CD4-positive, alpha-beta T cell (primary cell): ENCODE measurements at regions not wholly inside any gene's neighbourhood (a gene's known extent, or its start where the extent isn't known, plus 50 kb on each side); places are given as distances from the start of the nearest gene placed in this dataset.

Experiments
- ATAC-seq: fragments of 200-7000 bp; cut with Tn5 transposase; one replicate; pipeline ENCODE4 v1.10.0; 2022; ENCODE audit warnings: mild to moderate bottlenecking; ENCODE audit not compliant: poor library complexity
- CTCF ChIA-PET: fragments of 350-600 bp; sonication (Branson Sonifier 250); formaldehyde crosslinking; loops from one replicate; lab custom pipeline; 2021; ENCODE audit warnings: antibody characterized with exemption, inconsistent platforms; lab: Charles Lee
- POLR2A ChIA-PET: fragments of 350-600 bp; sonication (Branson Sonifier 250); formaldehyde crosslinking; loops from one replicate; lab custom pipeline; 2021; ENCODE audit warnings: antibody characterized with exemption, inconsistent platforms; lab: Charles Lee
- DNase-seq, 14 experiments: peaks; one replicate each; pipeline ENCODE4 v3.0.0-alpha.2; 2013 to 2020; ENCODE audit warnings: mixed read lengths in 2 of 14
- H3K27ac ChIP-seq, 2 donors: one replicate each; pipeline versions ENCODE4 v1.5.1 to v1.7.0; 2013; ENCODE audit warnings: low read length in 2 of 2, low read depth in 1 of 2, mild to moderate bottlenecking in 1 of 2
- H3K27me3 ChIP-seq, 2 experiments: 1 replicate in 1 of 2; 2 replicates in 1 of 2; pipeline versions ENCODE4 v1.6.1 to v1.7.0; 2013; ENCODE audit warnings: low read length in 2 of 2, control low read depth in 1 of 2, mild to moderate bottlenecking in 1 of 2, moderate library complexity in 1 of 2; ENCODE audit not compliant: insufficient read depth in 2 of 2, control insufficient read depth in 1 of 2
- H3K36me3 ChIP-seq: one replicate; pipeline ENCODE4 v1.6.1; 2013; ENCODE audit warnings: low read length, control low read depth; ENCODE audit not compliant: insufficient read depth
- H3K4me1 ChIP-seq: one replicate; pipeline ENCODE4 v1.6.1; 2013; ENCODE audit warnings: low read length, control low read depth; ENCODE audit not compliant: insufficient read depth
- H3K4me3 ChIP-seq: one replicate; pipeline ENCODE4 v1.5.1; 2013; ENCODE audit warnings: mild to moderate bottlenecking, low read length, moderate library complexity
- H3K9me3 ChIP-seq, 2 experiments: 1 replicate in 1 of 2; 2 replicates in 1 of 2; pipeline versions ENCODE4 v1.6.1 to v1.7.0; 2013; ENCODE audit warnings: low read length in 2 of 2, mild to moderate bottlenecking in 2 of 2, control low read depth in 1 of 2, moderate library complexity in 1 of 2; ENCODE audit not compliant: control insufficient read depth in 1 of 2, insufficient read depth in 1 of 2
- H3K27ac Mint-ChIP-seq: one replicate; pipeline ENCODE4 v1.8.0; 2020; ENCODE audit warnings: mixed read lengths
- H3K27me3 Mint-ChIP-seq: one replicate; pipeline ENCODE4 v1.8.0; 2021; ENCODE audit warnings: mixed read lengths
- H3K36me3 Mint-ChIP-seq: one replicate; pipeline ENCODE4 v1.8.0; 2021; ENCODE audit warnings: low read depth, mixed read lengths
- H3K4me1 Mint-ChIP-seq: one replicate; pipeline ENCODE4 v1.8.0; 2021; ENCODE audit warnings: low read depth, mixed read lengths
- H3K4me3 Mint-ChIP-seq: one replicate; pipeline ENCODE4 v1.8.0; 2020; ENCODE audit warnings: mild to moderate bottlenecking, mixed read lengths
- H3K9me3 Mint-ChIP-seq: one replicate; pipeline ENCODE4 v1.8.0; 2020; ENCODE audit warnings: mixed read lengths
- intact Hi-C, 2 experiments: fragments of 100-400 bp; cut with DNase I in 1 of 2; cut with micrococcal nuclease in 1 of 2; formaldehyde crosslinking; loops; one replicate each; pipeline versions ENCODE4 v1.15.1 to v1.9.0; 2023 to 2025; cut with DNase I, micrococcal nuclease
- TF ChIP-seq, protein P1 (sequence below): fragments of 200-600 bp; IDR thresholded peaks from one replicate; pipeline ENCODE4 v1.8.0; 2022; ENCODE audit warnings: antibody characterized with exemption, mild to moderate bottlenecking

DNA sequence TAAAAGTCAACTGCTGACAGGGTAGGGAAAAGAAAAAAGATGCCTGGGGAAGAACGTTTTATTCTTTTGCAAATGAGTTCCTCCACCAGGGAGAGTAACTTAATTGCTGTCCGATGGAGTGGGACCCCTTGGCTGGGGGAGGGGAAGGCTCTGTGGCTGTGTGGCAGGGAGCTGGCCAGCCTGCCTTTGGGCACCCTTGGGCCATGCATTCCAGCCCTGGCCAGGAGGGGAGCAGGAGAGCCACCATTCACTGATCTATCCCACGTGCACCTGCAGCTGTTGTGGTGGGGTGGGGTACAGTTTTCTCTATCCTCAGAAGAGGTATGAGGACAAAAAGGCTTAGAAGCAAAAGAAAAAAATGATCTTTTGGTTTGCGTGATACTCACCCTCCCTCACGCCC, 116.9 kb downstream of the KCNK1 start:
- H3K9me3 Mint-ChIP-seq = no peaks in the 10 kb centered on the region
- ATAC-seq = no peak
- H3K4me1 ChIP-seq = no peaks in the 10 kb centered on the region
- no peaks in the 10 kb centered on the region for H3K9me3 ChIP-seq
- H3K36me3 ChIP-seq = no peaks in the 10 kb centered on the region
- no peaks in the 10 kb centered on the region for H3K36me3 Mint-ChIP-seq
- TF ChIP-seq, protein P1, sequence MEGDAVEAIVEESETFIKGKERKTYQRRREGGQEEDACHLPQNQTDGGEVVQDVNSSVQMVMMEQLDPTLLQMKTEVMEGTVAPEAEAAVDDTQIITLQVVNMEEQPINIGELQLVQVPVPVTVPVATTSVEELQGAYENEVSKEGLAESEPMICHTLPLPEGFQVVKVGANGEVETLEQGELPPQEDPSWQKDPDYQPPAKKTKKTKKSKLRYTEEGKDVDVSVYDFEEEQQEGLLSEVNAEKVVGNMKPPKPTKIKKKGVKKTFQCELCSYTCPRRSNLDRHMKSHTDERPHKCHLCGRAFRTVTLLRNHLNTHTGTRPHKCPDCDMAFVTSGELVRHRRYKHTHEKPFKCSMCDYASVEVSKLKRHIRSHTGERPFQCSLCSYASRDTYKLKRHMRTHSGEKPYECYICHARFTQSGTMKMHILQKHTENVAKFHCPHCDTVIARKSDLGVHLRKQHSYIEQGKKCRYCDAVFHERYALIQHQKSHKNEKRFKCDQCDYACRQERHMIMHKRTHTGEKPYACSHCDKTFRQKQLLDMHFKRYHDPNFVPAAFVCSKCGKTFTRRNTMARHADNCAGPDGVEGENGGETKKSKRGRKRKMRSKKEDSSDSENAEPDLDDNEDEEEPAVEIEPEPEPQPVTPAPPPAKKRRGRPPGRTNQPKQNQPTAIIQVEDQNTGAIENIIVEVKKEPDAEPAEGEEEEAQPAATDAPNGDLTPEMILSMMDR = no peak
- intact Hi-C loops = no loop called here
- ChIA-PET CTCF (no interaction called here), POLR2A (no interaction called here)
- no peak for DNase-seq
- H3K27ac ChIP-seq = no peak overlapping the region
- H3K4me3 Mint-ChIP-seq = no peak overlapping the region
- H3K27me3 ChIP-seq = no peaks in the 10 kb centered on the region
- H3K4me3 ChIP-seq = no peak overlapping the region
- H3K4me1 Mint-ChIP-seq = no peaks in the 10 kb centered on the region
- H3K27ac Mint-ChIP-seq = no peak overlapping the region
- peaks cover 4% of the 10 kb centered on the region for H3K27me3 Mint-ChIP-seq

DNA sequence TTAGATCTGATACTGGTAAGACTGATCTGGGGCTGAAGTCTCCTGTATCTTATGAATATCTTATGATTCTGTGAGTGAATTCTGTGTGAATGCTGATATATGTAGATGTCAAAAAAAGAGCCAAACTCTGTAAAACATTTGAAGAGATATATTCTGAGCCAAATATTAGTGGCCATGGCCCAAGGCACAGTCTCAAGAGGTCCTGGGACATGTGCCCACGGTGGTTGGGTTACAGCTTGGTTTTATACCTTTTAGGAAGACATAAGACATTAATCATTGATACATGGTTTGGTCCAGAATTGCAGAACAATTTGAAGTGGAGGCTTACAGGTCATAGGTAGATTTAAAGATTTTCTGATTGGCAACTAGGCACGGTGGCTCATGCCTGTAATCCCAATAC, 118.3 kb downstream of the KCNK1 start:
- Histone ChIP-seq H3K9me3 (no peaks in the 10 kb centered on the region), H3K4me1 (no peaks in the 10 kb centered on the region), H3K4me3 (no peak overlapping the region), H3K27me3 (no peaks in the 10 kb centered on the region), H3K36me3 (no peaks in the 10 kb centered on the region), H3K27ac (no peak overlapping the region)
- ChIA-PET POLR2A (no interaction called here), CTCF (no interaction called here)
- ATAC-seq (no peak), DNase-seq (no peak)
- Mint-ChIP-seq H3K4me3 (no peak overlapping the region), H3K4me1 (no peaks in the 10 kb centered on the region), H3K27me3 (peaks cover 4% of the 10 kb centered on the region), H3K36me3 (no peaks in the 10 kb centered on the region), H3K27ac (no peak overlapping the region), H3K9me3 (no peaks in the 10 kb centered on the region)
- intact Hi-C loops = no loop called here
- TF ChIP-seq, protein P1 = no peak

DNA sequence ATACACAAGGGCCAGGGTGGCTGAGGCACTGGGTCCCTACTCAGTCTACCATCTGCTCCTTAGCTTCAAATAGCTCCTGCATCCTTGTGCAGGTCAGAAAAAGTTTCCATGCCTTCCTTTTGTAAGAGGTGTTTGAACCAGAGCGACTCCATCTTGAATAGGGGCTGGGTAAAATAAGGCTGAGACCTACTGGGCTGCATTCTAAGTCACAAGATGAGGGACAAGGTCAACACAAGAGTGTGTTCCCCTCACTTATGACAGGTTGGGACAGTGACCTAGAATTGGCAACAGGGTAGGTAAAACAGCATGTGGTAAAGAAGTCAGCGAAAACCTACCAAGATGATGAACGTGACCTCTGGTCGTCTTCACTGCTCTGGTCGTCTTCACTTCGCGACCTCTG, 120.5 kb downstream of the KCNK1 start:
- Histone ChIP-seq H3K4me3 (no peak overlapping the region), H3K4me1 (no peaks in the 10 kb centered on the region), H3K27ac (no peak overlapping the region), H3K9me3 (no peaks in the 10 kb centered on the region), H3K36me3 (no peaks in the 10 kb centered on the region), H3K27me3 (no peaks in the 10 kb centered on the region)
- no peak for DNase-seq
- ChIA-PET CTCF (interaction anchor here (0.5 kb wide), 1 partner anchor 856 kb away, joined by 3 read pairs; no protein-coding TSS in a partner anchor), POLR2A (no interaction called here)
- Mint-ChIP-seq H3K4me3 (no peak overlapping the region), H3K36me3 (no peaks in the 10 kb centered on the region), H3K27me3 (peaks cover 4% of the 10 kb centered on the region), H3K4me1 (no peaks in the 10 kb centered on the region), H3K27ac (no peak overlapping the region), H3K9me3 (no peaks in the 10 kb centered on the region)
- TF ChIP-seq, protein P1 = no peak
- intact Hi-C loops = no loop called here
- ATAC-seq = no peak
